DOHH2 (cell line): ENCODE measurements at regions not wholly inside any gene's neighbourhood (a gene's known extent, or its start where the extent isn't known, plus 50 kb on each side); places are given as distances from the start of the nearest gene placed in this dataset.

Experiments
- H3F3A ChIP-seq: fragments of 200-600 bp; sonication (generic), shearing (Covaris generic); 2 replicates; pipeline ENCODE4 v1.6.0; 2016; ENCODE audit warnings: antibody characterized with exemption, mild to moderate bottlenecking; ENCODE audit not compliant: control insufficient read depth, insufficient read depth
- H3K27ac ChIP-seq: fragments of 200-600 bp; sonication (generic); 2 replicates; pipeline ENCODE4 v1.5.1; 2014; ENCODE audit warnings: low read depth, mild to moderate bottlenecking, low read length, moderate library complexity
- H3K27me3 ChIP-seq: fragments of 200-600 bp; sonication (generic); 2 replicates; pipeline ENCODE4 v1.6.1; 2014; ENCODE audit warnings: mild to moderate bottlenecking, low read length, mixed read lengths; ENCODE audit not compliant: control insufficient read depth
- H3K36me3 ChIP-seq: fragments of 200-600 bp; sonication (generic); 2 replicates; pipeline ENCODE4 v1.6.1; 2014; ENCODE audit warnings: mild to moderate bottlenecking, low read length, moderate library complexity, mixed read lengths; ENCODE audit not compliant: control insufficient read depth
- H3K4me1 ChIP-seq: fragments of 200-600 bp; sonication (generic); 2 replicates; pipeline ENCODE4 v1.6.1; 2014; ENCODE audit warnings: mild to moderate bottlenecking, low read length, mixed read lengths; ENCODE audit not compliant: control insufficient read depth
- H3K4me2 ChIP-seq: fragments of 200-600 bp; sonication (generic); 2 replicates; pipeline ENCODE4 v1.6.0; 2014; ENCODE audit warnings: mild to moderate bottlenecking, low read length, moderate library complexity
- H3K4me3 ChIP-seq: fragments of 200-600 bp; sonication (generic); 2 replicates; pipeline ENCODE4 v1.5.1; 2014; ENCODE audit warnings: mild to moderate bottlenecking, low read length, mixed read lengths
- H3K79me2 ChIP-seq: fragments of 200-600 bp; sonication (generic); 2 replicates; pipeline ENCODE4 v1.6.1; 2014; ENCODE audit warnings: mild to moderate bottlenecking, low read length, mixed read lengths; ENCODE audit not compliant: control insufficient read depth
- H3K9me2 ChIP-seq: fragments of 200-600 bp; sonication (generic); replicated peaks from 2 replicates; pipeline ENCODE4 v1.6.1; 2014; ENCODE audit warnings: mild to moderate bottlenecking, low read length, mixed read lengths; ENCODE audit not compliant: control insufficient read depth
- H3K9me3 ChIP-seq: fragments of 200-600 bp; sonication (generic); 2 replicates; pipeline ENCODE4 v1.6.1; 2014; ENCODE audit warnings: antibody characterized with exemption, low read length, mixed read lengths; ENCODE audit not compliant: control insufficient read depth, insufficient read depth
- H4K20me1 ChIP-seq: fragments of 200-600 bp; sonication (generic); 2 replicates; pipeline ENCODE4 v1.6.0; 2014; ENCODE audit warnings: low read depth, mild to moderate bottlenecking, antibody characterized with exemption, low read length, moderate library complexity; ENCODE audit not compliant: control insufficient read depth, insufficient read depth
- CTCF ChIP-seq: fragments of 200-600 bp; sonication (generic); IDR thresholded peaks from one replicate; pipeline ENCODE4 v1.5.1; 2014; ENCODE audit warnings: antibody characterized with exemption, mild to moderate bottlenecking, low read depth, low read length; ENCODE audit not compliant: poor library complexity, severe bottlenecking
- EZH2phosphoT487 ChIP-seq: fragments of 200-600 bp; sonication (generic); IDR thresholded peaks from 2 replicates; pipeline ENCODE4 v1.6.1; 2017; ENCODE audit warnings: borderline replicate concordance, mild to moderate bottlenecking, antibody characterized with exemption, low read length, moderate library complexity, mixed read lengths

- Histone ChIP-seq H3K4me3 (no peak overlapping the region), H3K9me3 (no peaks in the 10 kb centered on the region), H3K27me3 (no peaks in the 10 kb centered on the region), H4K20me1 (no peaks in the 10 kb centered on the region), H3K79me2 (no peaks in the 10 kb centered on the region), H3K4me2 (no peak overlapping the region), H3K4me1 (no peaks in the 10 kb centered on the region), H3K36me3 (no peaks in the 10 kb centered on the region), H3K9me2 (no peaks in the 10 kb centered on the region), H3K27ac (no peak overlapping the region), H3F3A (no peaks in the 10 kb centered on the region)
- TF ChIP-seq CTCF (no peak), EZH2phosphoT487 (no peak)
Measured at GRCh38 chr7:121620206-121620605, 224.1 kb upstream of the FAM3C start.

DNA sequence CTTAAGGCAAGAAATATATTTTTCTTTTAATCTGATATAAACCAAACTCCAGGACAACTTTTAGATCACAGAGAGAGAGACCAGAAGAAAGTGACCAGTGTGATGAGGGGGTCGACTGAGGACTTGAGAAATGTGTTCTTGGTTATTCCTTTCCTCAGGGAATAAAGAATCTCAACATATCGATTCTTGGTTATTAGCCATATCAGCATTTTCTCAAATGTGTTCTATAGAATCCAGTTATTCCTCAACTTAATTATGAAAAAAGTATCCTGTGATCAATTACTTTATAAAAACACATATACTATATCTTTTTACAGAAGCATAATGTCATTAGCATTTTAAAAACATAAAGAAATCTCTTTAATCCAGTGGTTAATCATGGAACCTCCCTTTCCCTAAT is 222.1 kb upstream of the FAM3C start:
- no peak overlapping the region for H3K27ac ChIP-seq
- no peaks in the 10 kb centered on the region for H3K4me1 ChIP-seq
- no peaks in the 10 kb centered on the region for H3K27me3 ChIP-seq
- TF ChIP-seq EZH2phosphoT487: no peak
- no peak for TF ChIP-seq CTCF
- H4K20me1 ChIP-seq: no peaks in the 10 kb centered on the region
- no peaks in the 10 kb centered on the region for H3K9me3 ChIP-seq
- no peak overlapping the region for H3K4me2 ChIP-seq
- H3F3A ChIP-seq: no peaks in the 10 kb centered on the region
- no peaks in the 10 kb centered on the region for H3K79me2 ChIP-seq
- H3K9me2 ChIP-seq: no peaks in the 10 kb centered on the region
- H3K4me3 ChIP-seq: no peak overlapping the region
- no peaks in the 10 kb centered on the region for H3K36me3 ChIP-seq

GRCh38 chr7:121610243-121610642 is 214.1 kb upstream of the FAM3C start:
- H3K36me3 ChIP-seq: no peaks in the 10 kb centered on the region
- H3K9me3 ChIP-seq: no peaks in the 10 kb centered on the region
- H3K4me3 ChIP-seq: no peak overlapping the region
- H3K9me2 ChIP-seq: no peaks in the 10 kb centered on the region
- H3K27me3 ChIP-seq: peaks cover 12% of the 10 kb centered on the region
- H3K27ac ChIP-seq: no peak overlapping the region
- H3K4me2 ChIP-seq: no peak overlapping the region
- no peaks in the 10 kb centered on the region for H3K4me1 ChIP-seq
- H3F3A ChIP-seq: no peaks in the 10 kb centered on the region
- no peaks in the 10 kb centered on the region for H3K79me2 ChIP-seq
- H4K20me1 ChIP-seq: no peaks in the 10 kb centered on the region
- TF ChIP-seq CTCF: no peak
- no peak for TF ChIP-seq EZH2phosphoT487

- no peaks in the 10 kb centered on the region for H3K79me2 ChIP-seq
- TF ChIP-seq EZH2phosphoT487 (no peak), CTCF (no peak)
- no peak overlapping the region for H3K4me3 ChIP-seq
- no peaks in the 10 kb centered on the region for H3K9me3 ChIP-seq
- H4K20me1 ChIP-seq: no peaks in the 10 kb centered on the region
- no peaks in the 10 kb centered on the region for H3K4me1 ChIP-seq
- H3F3A ChIP-seq: no peaks in the 10 kb centered on the region
- H3K27me3 ChIP-seq: peaks cover 18% of the 10 kb centered on the region
- H3K36me3 ChIP-seq: no peaks in the 10 kb centered on the region
- no peaks in the 10 kb centered on the region for H3K9me2 ChIP-seq
- H3K4me2 ChIP-seq: no peak overlapping the region
- H3K27ac ChIP-seq: no peak overlapping the region
Measured at GRCh38 chr7:121609208-121609607, 213.1 kb upstream of the FAM3C start.
